ENCODE measurements at regions not wholly inside any gene's neighbourhood (a gene's known extent, or its start where the extent isn't known, plus 50 kb on each side); places are given as distances from the start of the nearest gene placed in this dataset.
"Not testable (repeated sequence)": the region's sequence is repeated elsewhere in the genome, so short reads cannot be mapped to it uniquely, and the experiment has no call there.

- H3K4me3 ChIP-seq (ENCODE audit: extremely low read depth in 1 of 4, insufficient read depth in 2 of 4, low read depth in 3 of 4, low read length in 4 of 4), result peak overlapping the region in 1 of 4 experiments; percentile 31; a peak in 1 of 8 replicates
- H3K23ac ChIP-seq (ENCODE audit: insufficient read length); H3K4ac ChIP-seq (replicated peaks; ENCODE audit: insufficient read length, low read depth, low read length); H2BK20ac ChIP-seq (ENCODE audit: low read length); H4K91ac ChIP-seq (replicated peaks; ENCODE audit: insufficient read length, low read length); DNase-seq (ENCODE audit: low read depth in 1 of 2, low spot score in 2 of 2); H3K79me2 ChIP-seq (ENCODE audit: control insufficient read depth in 1 of 2, insufficient read depth in 2 of 2, low read length in 2 of 2); H2AK5ac ChIP-seq (ENCODE audit: low read depth, low read length); H2AFZ ChIP-seq (ENCODE audit: low read length); H2BK12ac ChIP-seq (ENCODE audit: low read depth, low read length); H3K23me2 ChIP-seq (ENCODE audit: low read depth, low read length); H3K27me3 ChIP-seq (replicated peaks in 1 of 4; ENCODE audit: control insufficient read depth in 3 of 4, extremely low read depth in 1 of 4, insufficient read depth in 3 of 4, low read length in 3 of 4); H3K56ac ChIP-seq (replicated peaks; ENCODE audit: insufficient read length, low read depth, low read length); H2BK15ac ChIP-seq (ENCODE audit: low read length); H3K4me1 ChIP-seq (replicated peaks in 1 of 4; ENCODE audit: control insufficient read depth in 3 of 4, insufficient read depth in 4 of 4, low read length in 3 of 4); H3K9ac ChIP-seq (replicated peaks in 1 of 4; ENCODE audit: extremely low read depth in 1 of 4, low read depth in 3 of 4, low read length in 3 of 4); H3K36me3 ChIP-seq (ENCODE audit: control insufficient read depth in 2 of 4, insufficient read depth in 4 of 4, low read length in 3 of 4); H3K14ac ChIP-seq (ENCODE audit: insufficient read length); H3K18ac ChIP-seq (ENCODE audit: extremely low read depth, low read length); H3K9me3 ChIP-seq (ENCODE audit: insufficient read depth in 2 of 2, low read depth in 1 of 2, low read length in 1 of 2); H4K20me1 ChIP-seq (replicated peaks in 1 of 2; ENCODE audit: control insufficient read depth in 1 of 2, insufficient read depth in 2 of 2, low read length in 2 of 2); FAIRE-seq; H4K5ac ChIP-seq (ENCODE audit: insufficient read length, low read depth, low read length); H2BK5ac ChIP-seq (ENCODE audit: low read depth, low read length); H3K79me1 ChIP-seq (ENCODE audit: low read depth, low read length); H2BK120ac ChIP-seq (replicated peaks; ENCODE audit: low read depth, low read length): not testable (repeated sequence)
- peak overlapping the region; percentile 77 for H3K27ac ChIP-seq (ENCODE audit: low read depth, low read length)
- ChIA-PET POLR2A (ENCODE audit: partially characterized antibody) (interaction anchor here (0.6 to 3.1 kb wide), 4 partner anchors 19 to 72 kb away, joined by 3 to 15 read pairs (median 3); no protein-coding TSS in a partner anchor), CTCF (ENCODE audit: partially characterized antibody) (interaction anchor here (0.6 to 1.4 kb wide), 3 partner anchors 12 to 68 kb away, joined by 3 to 6 read pairs (median 4); no protein-coding TSS in a partner anchor)
- H3K4me2 ChIP-seq (ENCODE audit: insufficient read depth in 1 of 2, low read depth in 2 of 2, low read length in 2 of 2), result peak overlapping the region in 1 of 2 experiments; percentile 44; a peak in 3 of 4 replicates
- H4K8ac ChIP-seq (ENCODE audit: extremely low read depth, insufficient read depth, low read length), result 0 out of 2 replicates have a peak overlapping the region, but pooled peaks have one; percentile 35
- 64% methylated on average over 7 of the region's 8 CpGs; no CpG with 5 or more reads in 1 of the 2 experiments for WGBS, 2 experiments (ENCODE audit: extremely low coverage in 1 of 2, insufficient coverage in 1 of 2, insufficient read length in 1 of 2, insufficient replicate concordance in 2 of 2, low coverage in 1 of 2, low lambda C conversion rate in 2 of 2, missing lambda C conversion rate in 1 of 2)
These were observed 243.4 kb upstream of the PROK2 start for GRCh38 chr3:72028307-72028706.

- H3K9ac ChIP-seq (replicated peaks in 1 of 4; ENCODE audit: extremely low read depth in 1 of 4, low read depth in 3 of 4, low read length in 3 of 4); H3K79me2 ChIP-seq (ENCODE audit: control insufficient read depth in 1 of 2, insufficient read depth in 2 of 2, low read length in 2 of 2); H4K8ac ChIP-seq (ENCODE audit: extremely low read depth, insufficient read depth, low read length); H4K5ac ChIP-seq (ENCODE audit: insufficient read length, low read depth, low read length); H3K4me3 ChIP-seq (ENCODE audit: extremely low read depth in 1 of 4, insufficient read depth in 2 of 4, low read depth in 3 of 4, low read length in 4 of 4); H3K36me3 ChIP-seq (ENCODE audit: control insufficient read depth in 2 of 4, insufficient read depth in 4 of 4, low read length in 3 of 4); H3K23me2 ChIP-seq (ENCODE audit: low read depth, low read length); H3K23ac ChIP-seq (ENCODE audit: insufficient read length); H3K4me1 ChIP-seq (replicated peaks in 1 of 4; ENCODE audit: control insufficient read depth in 3 of 4, insufficient read depth in 4 of 4, low read length in 3 of 4); H3K27me3 ChIP-seq (replicated peaks in 1 of 4; ENCODE audit: control insufficient read depth in 3 of 4, extremely low read depth in 1 of 4, insufficient read depth in 3 of 4, low read length in 3 of 4); H3K9me3 ChIP-seq (ENCODE audit: insufficient read depth in 2 of 2, low read depth in 1 of 2, low read length in 1 of 2); H4K91ac ChIP-seq (replicated peaks; ENCODE audit: insufficient read length, low read length); H2BK120ac ChIP-seq (replicated peaks; ENCODE audit: low read depth, low read length); H3K4ac ChIP-seq (replicated peaks; ENCODE audit: insufficient read length, low read depth, low read length); H2BK15ac ChIP-seq (ENCODE audit: low read length); DNase-seq (ENCODE audit: low read depth in 1 of 2, low spot score in 2 of 2); H3K56ac ChIP-seq (replicated peaks; ENCODE audit: insufficient read length, low read depth, low read length); H3K79me1 ChIP-seq (ENCODE audit: low read depth, low read length); H2AFZ ChIP-seq (ENCODE audit: low read length); H3K18ac ChIP-seq (ENCODE audit: extremely low read depth, low read length); H2AK5ac ChIP-seq (ENCODE audit: low read depth, low read length); H4K20me1 ChIP-seq (replicated peaks in 1 of 2; ENCODE audit: control insufficient read depth in 1 of 2, insufficient read depth in 2 of 2, low read length in 2 of 2); FAIRE-seq; H3K14ac ChIP-seq (ENCODE audit: insufficient read length); H3K27ac ChIP-seq (ENCODE audit: low read depth, low read length): not testable (repeated sequence)
- H3K4me2 ChIP-seq (ENCODE audit: insufficient read depth in 1 of 2, low read depth in 2 of 2, low read length in 2 of 2), result peak overlapping the region in 1 of 2 experiments; percentile 44; a peak in 1 of 4 replicates
- 64% methylated on average over 2 of the region's 2 CpGs; no CpG with 5 or more reads in 1 of the 2 experiments for WGBS, 2 experiments (ENCODE audit: extremely low coverage in 1 of 2, insufficient coverage in 1 of 2, insufficient read length in 1 of 2, insufficient replicate concordance in 2 of 2, low coverage in 1 of 2, low lambda C conversion rate in 2 of 2, missing lambda C conversion rate in 1 of 2)
- ChIA-PET CTCF (ENCODE audit: partially characterized antibody) (interaction anchor here (0.8 to 1.4 kb wide), 2 partner anchors 13 to 23 kb away, joined by 3 to 4 read pairs; no protein-coding TSS in a partner anchor), POLR2A (ENCODE audit: partially characterized antibody) (interaction anchor here (3.1 kb wide), 1 partner anchor 25 kb away, joined by 15 read pairs; no protein-coding TSS in a partner anchor)
- 0 out of 2 replicates have a peak overlapping the region, but pooled peaks have one; percentile 5 for H2BK12ac ChIP-seq (ENCODE audit: low read depth, low read length)
- H2BK20ac ChIP-seq (ENCODE audit: low read length), result 0 out of 2 replicates have a peak overlapping the region, but pooled peaks have one; percentile 40
- H2BK5ac ChIP-seq (ENCODE audit: low read depth, low read length), result 0 out of 2 replicates have a peak overlapping the region, but pooled peaks have one; percentile 32
These were observed 242.8 kb upstream of the PROK2 start for GRCh38 chr3:72027728-72028127.

All from H1 (cell line).